ENCODE measurements at regions not wholly inside any gene's neighbourhood (a gene's known extent, or its start where the extent isn't known, plus 50 kb on each side); places are given as distances from the start of the nearest gene placed in this dataset.

DNA sequence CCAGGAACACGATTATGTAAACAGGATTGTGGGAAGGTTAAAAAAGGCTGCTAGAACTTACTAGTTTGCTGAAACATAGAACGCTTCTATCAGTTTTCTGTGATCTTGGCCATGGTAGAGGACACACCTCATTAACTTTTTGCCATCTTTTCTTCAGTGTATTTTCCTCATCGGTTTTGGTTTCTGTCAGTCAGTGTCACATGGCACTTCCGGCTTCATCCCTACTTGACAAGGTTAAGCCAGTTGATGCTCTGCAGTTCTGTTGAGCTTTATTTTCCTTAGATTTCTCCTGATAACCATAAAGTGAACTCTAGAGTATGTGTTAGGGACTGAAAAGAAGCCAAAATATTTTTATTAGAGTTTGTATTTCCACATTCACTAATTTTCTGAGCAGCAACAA is 147.5 kb downstream of the NDFIP2 start:
- Mint-ChIP-seq H3K9me3 (ENCODE audit: unreplicated experiment) (no peaks in the 10 kb centered on the region), H3K4me1 (ENCODE audit: unreplicated experiment) (no peaks in the 10 kb centered on the region), H3K27ac (ENCODE audit: unreplicated experiment) (no peak overlapping the region), H3K4me3 (ENCODE audit: unreplicated experiment) (no peak overlapping the region), H3K27me3 (ENCODE audit: unreplicated experiment) (no peaks in the 10 kb centered on the region), H3K36me3 (ENCODE audit: low read depth, unreplicated experiment) (no peaks in the 10 kb centered on the region)
- no peak for DNase-seq (ENCODE audit: low spot score)
- TF ChIP-seq, protein P1, sequence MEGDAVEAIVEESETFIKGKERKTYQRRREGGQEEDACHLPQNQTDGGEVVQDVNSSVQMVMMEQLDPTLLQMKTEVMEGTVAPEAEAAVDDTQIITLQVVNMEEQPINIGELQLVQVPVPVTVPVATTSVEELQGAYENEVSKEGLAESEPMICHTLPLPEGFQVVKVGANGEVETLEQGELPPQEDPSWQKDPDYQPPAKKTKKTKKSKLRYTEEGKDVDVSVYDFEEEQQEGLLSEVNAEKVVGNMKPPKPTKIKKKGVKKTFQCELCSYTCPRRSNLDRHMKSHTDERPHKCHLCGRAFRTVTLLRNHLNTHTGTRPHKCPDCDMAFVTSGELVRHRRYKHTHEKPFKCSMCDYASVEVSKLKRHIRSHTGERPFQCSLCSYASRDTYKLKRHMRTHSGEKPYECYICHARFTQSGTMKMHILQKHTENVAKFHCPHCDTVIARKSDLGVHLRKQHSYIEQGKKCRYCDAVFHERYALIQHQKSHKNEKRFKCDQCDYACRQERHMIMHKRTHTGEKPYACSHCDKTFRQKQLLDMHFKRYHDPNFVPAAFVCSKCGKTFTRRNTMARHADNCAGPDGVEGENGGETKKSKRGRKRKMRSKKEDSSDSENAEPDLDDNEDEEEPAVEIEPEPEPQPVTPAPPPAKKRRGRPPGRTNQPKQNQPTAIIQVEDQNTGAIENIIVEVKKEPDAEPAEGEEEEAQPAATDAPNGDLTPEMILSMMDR (IDR thresholded peaks at IDR 0.05; ENCODE audit: unreplicated experiment) = no peak

- H3K27ac Mint-ChIP-seq (ENCODE audit: unreplicated experiment) = no peak overlapping the region
- H3K9me3 Mint-ChIP-seq (ENCODE audit: unreplicated experiment) = no peaks in the 10 kb centered on the region
- DNase-seq (ENCODE audit: low spot score) = no peak
- no peaks in the 10 kb centered on the region for H3K4me1 Mint-ChIP-seq (ENCODE audit: unreplicated experiment)
- TF ChIP-seq, protein P1 (IDR thresholded peaks at IDR 0.05; ENCODE audit: unreplicated experiment) = no peak
- no peaks in the 10 kb centered on the region for H3K27me3 Mint-ChIP-seq (ENCODE audit: unreplicated experiment)
- H3K36me3 Mint-ChIP-seq (ENCODE audit: low read depth, unreplicated experiment) = no peaks in the 10 kb centered on the region
- H3K4me3 Mint-ChIP-seq (ENCODE audit: unreplicated experiment) = no peak overlapping the region
Observed at GRCh38 chr13:79626924-79627323, 146.0 kb downstream of the NDFIP2 start.

DNA sequence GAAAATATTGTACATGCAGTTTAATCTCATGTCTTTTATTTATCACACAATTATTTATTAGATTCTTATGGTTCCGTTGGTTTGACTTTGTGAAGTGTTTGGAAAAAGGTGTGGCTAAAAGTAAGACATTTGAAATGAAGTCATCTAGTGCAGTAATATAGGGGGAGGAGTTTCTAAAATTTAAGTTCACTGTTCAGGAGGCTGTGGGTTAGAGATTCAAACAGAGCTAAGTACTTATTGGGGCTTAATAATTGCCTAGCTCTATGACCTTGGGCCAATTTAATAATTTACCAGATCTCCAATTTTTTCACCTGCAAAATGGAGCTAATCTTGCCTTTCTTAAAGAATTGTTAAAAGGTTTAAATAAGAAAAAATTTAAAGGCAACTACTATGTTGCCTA is 144.6 kb downstream of the NDFIP2 start:
- Mint-ChIP-seq H3K4me3 (ENCODE audit: unreplicated experiment) (no peak overlapping the region), H3K27ac (ENCODE audit: unreplicated experiment) (no peak overlapping the region), H3K36me3 (ENCODE audit: low read depth, unreplicated experiment) (no peaks in the 10 kb centered on the region), H3K4me1 (ENCODE audit: unreplicated experiment) (no peaks in the 10 kb centered on the region), H3K9me3 (ENCODE audit: unreplicated experiment) (no peaks in the 10 kb centered on the region), H3K27me3 (ENCODE audit: unreplicated experiment) (no peaks in the 10 kb centered on the region)
- DNase-seq (ENCODE audit: low spot score) = no peak
- TF ChIP-seq, protein P1 (IDR thresholded peaks at IDR 0.05; ENCODE audit: unreplicated experiment) = no peak

DNA sequence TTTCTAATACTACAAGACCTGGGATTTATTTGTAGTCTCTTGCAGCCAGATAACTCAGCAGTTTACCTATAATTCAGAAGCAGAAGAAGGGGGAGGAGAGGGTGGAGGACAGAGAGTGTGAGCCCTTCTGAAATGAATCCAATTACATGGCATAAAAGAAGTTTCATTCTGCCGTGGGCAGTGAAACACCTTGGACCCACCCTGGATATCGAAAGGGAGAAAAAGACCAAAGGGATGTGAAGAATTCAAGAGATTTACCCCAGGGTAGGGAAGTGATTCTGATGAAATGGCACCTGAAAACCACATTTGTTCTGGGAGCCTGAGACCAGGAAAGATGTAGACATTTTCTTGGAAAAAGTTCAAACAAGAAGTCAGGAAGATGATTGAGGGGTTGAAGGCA is 140.9 kb downstream of the NDFIP2 start:
- TF ChIP-seq, protein P1 (IDR thresholded peaks at IDR 0.05; ENCODE audit: unreplicated experiment) = no peak
- H3K27ac Mint-ChIP-seq (ENCODE audit: unreplicated experiment) = no peak overlapping the region
- no peak overlapping the region for H3K4me3 Mint-ChIP-seq (ENCODE audit: unreplicated experiment)
- DNase-seq (ENCODE audit: low spot score) = no peak
- peaks cover 7% of the 10 kb centered on the region for H3K36me3 Mint-ChIP-seq (ENCODE audit: low read depth, unreplicated experiment)
- no peaks in the 10 kb centered on the region for H3K9me3 Mint-ChIP-seq (ENCODE audit: unreplicated experiment)
- H3K4me1 Mint-ChIP-seq (ENCODE audit: unreplicated experiment) = no peaks in the 10 kb centered on the region
- H3K27me3 Mint-ChIP-seq (ENCODE audit: unreplicated experiment) = no peaks in the 10 kb centered on the region

- Mint-ChIP-seq H3K4me1 (ENCODE audit: unreplicated experiment) (no peaks in the 10 kb centered on the region), H3K9me3 (ENCODE audit: unreplicated experiment) (no peaks in the 10 kb centered on the region), H3K27me3 (ENCODE audit: unreplicated experiment) (no peaks in the 10 kb centered on the region), H3K36me3 (ENCODE audit: low read depth, unreplicated experiment) (peaks cover 7% of the 10 kb centered on the region), H3K4me3 (ENCODE audit: unreplicated experiment) (no peak overlapping the region), H3K27ac (ENCODE audit: unreplicated experiment) (no peak overlapping the region)
- DNase-seq (ENCODE audit: low spot score) = no peak
- TF ChIP-seq, protein P1 (IDR thresholded peaks at IDR 0.05; ENCODE audit: unreplicated experiment) = no peak
Observed at GRCh38 chr13:79621449-79621848, 140.5 kb downstream of the NDFIP2 start.

Data from endothelial cell (in vitro differentiated cells).